CD4-positive, alpha-beta T cell treated with Interleukin-17A for 4 hours (primary cell): ENCODE measurements at regions not wholly inside any gene's neighbourhood (a gene's known extent, or its start where the extent isn't known, plus 50 kb on each side); places are given as distances from the start of the nearest gene placed in this dataset.

Experiments
- DNase-seq: peaks from one replicate; pipeline ENCODE4 v3.0.0-alpha.2; 2020; ENCODE audit warnings: mixed read lengths

DNA sequence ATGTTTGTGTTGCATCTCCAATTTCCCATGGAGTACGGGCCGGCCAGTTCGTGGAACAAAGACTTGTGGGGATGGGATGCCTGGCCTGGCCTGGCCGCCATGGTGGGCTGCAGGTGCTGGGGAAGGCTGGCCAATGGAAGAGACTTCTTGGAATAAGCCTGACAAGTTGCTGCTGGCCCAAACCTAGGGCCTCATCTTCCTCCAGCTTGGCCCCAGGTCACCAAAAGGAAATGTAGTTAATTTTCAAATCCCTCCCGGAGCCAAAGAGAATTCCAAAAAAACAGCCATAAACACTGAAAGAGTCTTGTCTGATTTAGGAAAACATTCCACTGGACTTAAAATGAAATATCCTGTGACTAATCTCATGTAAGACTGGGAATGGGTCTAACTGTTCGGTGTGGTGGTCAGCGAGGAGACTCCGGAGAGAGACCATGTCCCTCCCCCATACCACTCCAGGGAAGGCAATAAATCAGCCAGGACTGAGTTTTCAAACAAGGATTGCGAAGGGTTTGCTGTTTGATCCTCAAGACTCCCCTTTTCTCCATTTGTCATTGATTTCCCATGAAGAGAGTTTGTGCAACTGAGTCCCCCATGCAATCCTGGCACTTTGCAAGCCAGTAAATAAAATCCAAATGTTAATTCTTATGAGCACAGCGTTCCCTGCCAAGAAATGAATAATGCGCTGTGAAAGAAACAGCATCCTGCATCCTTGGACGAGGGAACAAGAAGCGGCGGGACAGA lies 128.7 kb upstream of the HABP2 start:
- DNase-seq = no peak

DNA sequence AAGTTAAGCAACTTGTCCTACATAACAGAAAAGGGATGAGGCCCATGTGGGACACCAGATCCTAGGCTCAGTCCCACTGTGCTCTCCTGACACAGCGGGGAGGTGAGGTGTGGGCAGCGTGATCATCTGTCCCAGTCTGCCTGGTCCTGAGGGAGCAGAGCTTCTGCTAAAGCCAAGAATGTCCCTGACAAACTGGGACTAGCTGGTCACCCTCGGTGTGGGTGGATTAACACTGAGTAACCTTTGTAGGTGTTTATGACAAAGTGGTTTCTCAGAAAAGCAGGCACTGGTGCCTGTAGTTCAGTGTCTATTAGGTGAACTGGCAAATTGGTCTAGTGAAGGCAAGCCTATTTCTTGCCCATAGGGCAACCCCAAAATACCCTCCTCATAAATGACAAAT lies 127.8 kb upstream of the HABP2 start:
- no peak for DNase-seq

DNA sequence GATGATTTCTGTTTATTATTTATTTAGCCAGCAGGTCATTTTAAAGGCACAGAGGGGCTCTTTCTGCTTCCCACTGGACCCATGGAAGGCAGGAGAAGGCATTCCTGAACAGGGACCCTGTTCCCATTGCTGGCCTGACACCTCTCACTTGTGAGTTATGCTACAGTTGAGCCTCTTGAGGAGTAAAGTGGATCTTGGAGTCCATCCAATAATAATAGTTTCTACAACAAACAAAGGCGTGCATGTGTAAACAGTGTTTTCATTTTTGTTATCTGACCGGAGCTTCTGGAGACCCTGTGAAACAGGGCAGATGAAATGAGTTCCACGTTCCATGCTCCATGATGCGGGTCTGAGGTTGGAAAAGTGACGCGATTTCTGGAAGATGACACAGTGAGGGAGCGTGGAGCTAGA lies 127.3 kb upstream of the HABP2 start:
- DNase-seq = no peak

DNA sequence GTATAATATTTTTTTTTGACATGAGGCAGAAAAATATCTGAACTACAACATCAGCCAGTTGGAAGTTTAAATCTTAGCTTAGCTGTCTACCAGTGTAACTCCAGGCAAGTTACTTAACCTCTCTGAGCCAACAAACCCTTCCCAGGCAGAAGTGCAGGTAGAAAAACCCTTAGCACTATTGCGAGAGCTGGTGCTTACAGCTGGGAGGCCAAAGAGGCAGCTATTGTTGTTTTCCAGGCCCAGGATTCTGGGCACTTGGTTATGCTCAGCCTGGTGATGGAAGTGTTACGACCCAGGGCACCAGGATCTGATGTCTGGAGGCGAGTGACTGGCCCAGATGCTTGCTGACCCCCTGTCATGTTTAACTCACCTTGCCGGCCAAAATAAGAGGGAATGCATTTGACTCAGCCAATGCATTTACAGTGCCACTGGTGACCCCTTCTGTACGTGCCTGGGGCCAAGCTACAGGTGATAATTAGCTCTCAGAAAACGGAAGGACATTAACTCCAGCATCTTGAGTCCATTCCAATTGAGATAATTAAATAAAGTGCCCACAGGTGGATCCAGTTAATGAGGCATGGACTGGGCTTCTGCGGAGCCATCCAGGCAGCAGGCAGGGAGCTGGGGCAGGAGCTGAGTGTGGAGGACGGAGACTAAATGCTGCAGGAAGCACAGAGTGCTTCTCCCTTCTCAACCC lies 126.5 kb upstream of the HABP2 start:
- no peak for DNase-seq

DNA sequence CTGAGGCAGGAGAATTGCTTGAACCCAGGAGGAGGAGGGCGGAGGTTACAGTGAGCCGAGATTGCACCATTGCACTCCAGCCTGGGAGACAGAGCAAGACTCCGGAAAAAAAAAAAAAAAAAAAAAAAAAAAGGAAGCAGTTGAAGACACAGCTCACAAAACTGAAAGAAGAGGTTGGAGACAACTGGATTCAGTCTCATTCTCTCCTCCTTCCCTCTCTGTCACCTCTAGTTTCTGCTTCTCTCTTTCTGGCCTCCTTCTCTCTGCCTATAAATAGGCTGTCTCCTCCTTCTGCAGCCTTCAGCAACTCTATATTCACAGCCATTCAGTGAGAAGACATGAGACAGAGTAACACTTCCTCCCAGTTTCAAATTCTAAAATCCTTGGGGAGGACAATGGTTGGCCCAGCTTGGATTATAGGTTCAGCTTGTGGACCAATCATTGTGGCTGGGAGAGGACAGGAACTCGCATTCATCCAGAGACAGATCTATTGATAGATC lies 125.6 kb upstream of the HABP2 start:
- no peak for DNase-seq

DNA sequence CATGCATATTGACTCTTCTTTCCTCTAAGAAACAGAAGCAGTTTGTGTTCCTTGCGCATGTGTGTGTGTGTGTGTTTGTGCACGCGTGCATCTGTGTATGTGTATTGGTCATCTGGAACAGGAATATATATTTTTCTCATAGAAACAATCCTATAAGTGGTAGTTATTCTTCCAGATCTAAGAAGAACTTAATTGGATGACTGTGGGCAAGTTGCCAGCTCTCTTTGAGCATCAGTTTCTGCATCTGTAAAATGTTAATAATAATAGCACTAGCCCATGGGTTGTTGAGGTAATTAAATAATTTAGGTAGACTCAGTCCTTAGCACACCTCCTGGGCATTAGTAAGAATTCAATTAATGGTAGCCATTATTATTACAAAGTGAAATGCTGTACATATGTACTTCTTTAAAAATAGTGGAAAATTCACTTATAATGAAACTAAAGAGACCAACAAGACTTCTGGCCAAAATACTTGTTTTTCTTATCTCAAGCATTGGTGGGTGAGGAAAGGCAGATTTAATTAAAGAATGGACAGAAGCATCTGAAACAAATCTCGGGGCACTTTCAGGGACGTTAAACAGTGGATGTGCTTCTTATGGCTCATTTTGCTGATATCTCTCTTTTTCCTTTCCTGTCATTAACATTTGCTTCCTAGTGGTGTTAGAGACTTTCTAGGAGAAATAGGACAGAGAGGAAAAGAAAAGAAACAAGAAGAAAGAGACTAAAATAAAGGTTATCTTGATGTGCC lies 124.9 kb upstream of the HABP2 start:
- no peak for DNase-seq

- no peak for DNase-seq
These were observed 122.0 kb upstream of the HABP2 start for GRCh38 chr10:113430634-113431397.

GRCh38 chr10:113431398-113432160 lies 121.3 kb upstream of the HABP2 start:
- no peak for DNase-seq

DNA sequence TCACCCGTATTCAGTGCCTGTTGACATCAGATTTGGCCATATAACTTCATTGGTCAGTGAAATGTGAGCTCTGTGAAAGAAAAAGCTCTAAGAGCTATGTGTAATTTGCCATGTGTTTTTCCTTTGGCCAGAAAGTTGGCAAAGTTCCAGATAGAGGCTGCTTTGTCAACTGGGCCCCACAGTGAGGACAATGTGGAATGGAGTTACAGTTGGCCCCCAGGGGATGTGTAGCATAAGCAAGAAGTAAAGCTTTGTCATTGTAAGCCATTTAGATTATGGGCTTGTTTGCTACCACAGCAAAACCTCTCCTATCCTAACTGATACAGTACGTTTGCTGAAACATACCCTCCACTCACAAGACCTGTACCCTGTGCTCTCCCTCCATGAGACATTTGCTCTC lies 119.1 kb upstream of the HABP2 start:
- no peak for DNase-seq

DNA sequence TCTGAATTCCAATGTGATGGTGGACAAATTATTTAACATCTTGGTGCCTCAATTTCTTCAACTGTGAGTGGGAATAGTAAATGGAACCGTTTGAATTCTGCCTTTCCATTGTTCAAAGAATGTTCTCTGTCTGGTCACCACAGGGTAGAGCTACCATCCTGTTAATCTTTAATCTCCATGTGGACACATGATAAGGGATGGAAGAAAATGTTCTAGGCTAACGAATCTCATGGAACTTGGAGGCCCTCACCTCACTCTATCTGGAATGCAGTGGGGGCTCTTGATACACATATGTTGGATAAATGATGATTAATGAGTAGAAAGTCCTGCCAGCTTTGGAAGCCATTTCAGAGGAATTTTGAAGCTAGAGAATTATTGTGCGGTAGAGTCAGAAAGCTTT lies 118.5 kb upstream of the HABP2 start:
- DNase-seq = no peak

DNA sequence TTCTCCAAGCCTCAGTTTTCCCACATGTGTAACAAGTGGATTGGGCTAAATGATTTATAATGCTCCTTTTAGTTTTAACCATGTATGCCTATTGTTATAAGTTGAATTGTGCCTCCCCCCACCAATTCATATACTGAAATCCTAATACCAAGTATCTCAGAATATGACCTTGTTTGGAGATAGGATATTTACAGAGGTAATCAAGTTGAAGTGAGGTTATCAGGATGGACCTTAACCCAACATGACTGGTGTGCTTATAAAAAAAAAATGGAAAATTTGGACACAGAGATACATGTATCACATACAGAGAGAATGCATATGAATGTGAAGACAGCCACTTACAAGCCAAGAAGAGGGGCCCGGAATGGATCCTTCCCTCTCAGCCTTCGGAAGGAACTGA lies 117.9 kb upstream of the HABP2 start:
- no peak for DNase-seq

DNA sequence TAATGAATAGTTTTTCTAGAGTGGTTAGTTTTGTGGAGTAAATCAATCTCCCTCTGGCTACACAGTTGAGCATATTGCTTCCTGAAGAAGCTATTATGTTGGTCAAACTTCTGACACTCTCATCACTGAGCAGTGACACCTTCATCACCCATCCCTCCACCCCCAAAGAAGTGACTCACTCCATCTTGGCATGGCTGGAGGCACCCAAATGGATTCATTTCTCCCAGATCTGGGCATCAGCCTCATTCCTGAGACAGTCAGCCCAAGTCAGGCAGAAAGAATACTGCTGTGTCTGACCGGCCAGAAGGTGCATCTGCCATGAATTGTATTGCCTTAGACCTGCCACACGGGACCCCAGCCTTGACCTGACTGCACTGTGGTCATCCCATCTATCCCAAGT lies 117.0 kb upstream of the HABP2 start:
- DNase-seq = no peak

DNA sequence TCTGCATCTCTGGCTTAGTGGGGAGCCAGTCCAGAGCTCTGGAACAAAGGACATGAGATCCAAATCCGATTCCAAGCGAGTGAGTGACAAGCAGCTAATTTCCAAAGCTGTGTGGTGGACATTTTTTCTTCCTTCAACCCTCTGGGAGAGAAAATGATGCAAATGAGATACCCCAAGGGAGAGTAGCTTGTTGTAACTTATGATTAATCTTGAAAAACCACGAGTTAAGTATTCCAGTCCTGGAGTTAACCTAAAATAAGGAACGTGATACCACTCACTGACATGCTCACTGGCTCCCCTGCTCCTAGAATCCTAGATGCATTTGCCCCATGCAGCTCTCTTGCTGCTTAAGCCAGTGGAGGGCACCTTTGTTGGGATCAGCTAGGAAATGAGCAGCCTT lies 116.0 kb upstream of the HABP2 start:
- DNase-seq = no peak

DNA sequence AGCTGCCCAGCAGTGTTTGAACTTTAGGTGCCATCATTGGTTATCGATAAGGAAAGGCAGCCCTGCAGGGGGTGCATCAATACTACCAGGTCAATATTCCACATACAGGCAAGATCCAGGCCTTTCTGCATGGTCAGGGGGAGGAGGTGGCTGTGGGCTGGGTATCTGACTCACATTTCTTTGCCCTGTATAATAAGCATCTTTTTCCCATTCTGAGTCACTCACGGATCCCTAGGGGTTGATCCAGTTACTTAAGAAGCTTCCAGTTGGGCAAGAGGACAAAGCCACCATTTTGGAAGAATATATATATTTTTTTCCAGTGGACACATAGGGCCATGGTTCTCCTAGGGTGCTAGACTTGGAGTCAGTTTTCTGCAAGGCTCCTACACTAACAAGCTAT lies 114.2 kb upstream of the HABP2 start:
- DNase-seq = no peak

- no peak for DNase-seq
These were observed 111.6 kb upstream of the HABP2 start for GRCh38 chr10:113441220-113441619.

GRCh38 chr10:113441686-113442270 lies 111.1 kb upstream of the HABP2 start:
- DNase-seq = no peak

GRCh38 chr10:113442336-113442735 lies 110.5 kb upstream of the HABP2 start:
- no peak for DNase-seq

DNA sequence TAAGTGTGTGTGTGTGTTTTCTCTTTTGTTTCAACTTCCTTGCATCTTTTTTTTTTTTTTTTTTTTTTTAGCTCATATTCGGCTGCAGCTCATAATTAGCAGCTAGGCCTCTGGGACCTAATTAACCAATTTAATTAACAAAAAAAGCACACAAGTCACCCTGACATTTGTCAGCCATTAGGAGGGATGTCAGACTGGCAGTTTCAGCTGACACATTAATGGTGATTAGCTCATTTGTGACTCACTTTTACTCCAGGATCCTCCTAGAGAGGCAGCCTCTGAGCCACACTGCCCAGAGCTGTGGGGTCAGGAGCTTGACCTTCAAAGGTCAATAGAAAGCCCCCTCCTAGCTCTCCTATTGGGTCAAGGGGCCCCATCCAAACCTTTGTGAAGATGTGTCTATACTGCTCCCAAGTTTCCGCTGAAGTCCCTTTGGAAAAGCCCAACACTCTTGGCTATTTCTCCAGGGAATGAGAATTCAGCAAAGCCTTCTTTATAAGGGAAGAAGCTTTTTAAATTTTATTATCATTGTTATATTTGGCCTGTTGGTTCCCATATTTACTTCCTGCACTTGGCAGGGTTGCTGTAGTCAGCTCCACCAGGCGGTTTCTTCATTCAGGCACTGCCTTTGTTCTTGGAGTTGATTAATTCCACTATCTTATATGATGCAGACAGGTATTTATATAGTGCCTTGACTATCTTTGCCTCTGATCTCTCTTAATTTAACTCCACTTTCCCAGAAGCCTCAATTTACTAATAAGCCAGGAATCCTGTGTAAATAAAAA lies 109.5 kb upstream of the HABP2 start:
- DNase-seq = no peak

DNA sequence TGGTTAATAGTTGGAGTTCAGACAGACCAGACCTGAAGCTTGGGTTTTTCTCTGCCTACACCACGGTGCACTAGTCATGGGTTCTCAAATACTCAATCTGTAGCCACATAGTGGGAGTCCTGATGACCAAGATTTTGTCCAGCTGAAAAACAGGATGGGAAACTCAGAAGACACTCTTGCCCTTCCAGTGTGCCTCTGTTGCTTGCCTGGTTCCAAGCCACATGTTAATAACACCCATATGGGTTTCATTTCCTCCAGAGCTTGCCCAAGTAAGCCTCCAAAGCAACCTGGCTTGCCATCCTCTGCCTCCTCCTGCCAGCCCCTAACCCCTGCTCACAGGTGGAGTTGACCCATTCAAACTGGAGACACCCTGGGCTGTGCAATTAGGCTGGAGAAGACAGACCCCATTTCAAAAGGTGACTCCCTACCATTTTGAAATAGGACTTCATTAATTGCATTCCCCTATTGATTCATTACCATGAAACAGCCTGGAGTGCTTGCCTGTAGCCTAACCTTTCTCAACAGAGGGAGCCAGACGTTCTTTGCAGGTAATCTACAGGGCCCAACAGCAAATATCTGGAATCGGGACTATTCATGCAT lies 108.0 kb upstream of the HABP2 start:
- DNase-seq = no peak

DNA sequence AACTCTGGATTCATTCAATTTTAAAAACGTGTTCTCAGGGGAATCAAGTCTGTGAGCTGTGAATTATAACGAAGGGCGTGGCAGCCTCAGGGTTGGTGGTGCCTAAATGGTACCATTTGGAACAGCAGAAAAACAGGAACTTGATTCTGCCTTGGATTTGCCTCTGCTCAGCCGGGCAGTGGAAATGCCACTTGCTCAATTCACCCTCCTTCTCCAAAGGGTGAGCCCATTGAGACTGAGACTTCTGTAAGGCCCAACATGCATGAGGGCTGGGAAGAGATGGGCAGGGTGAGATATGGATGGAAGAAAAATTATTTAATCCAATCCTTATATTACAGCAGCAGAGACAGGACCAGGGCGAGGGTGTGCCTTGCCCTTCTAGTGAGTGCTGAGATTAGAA lies 107.1 kb upstream of the HABP2 start:
- no peak for DNase-seq

DNA sequence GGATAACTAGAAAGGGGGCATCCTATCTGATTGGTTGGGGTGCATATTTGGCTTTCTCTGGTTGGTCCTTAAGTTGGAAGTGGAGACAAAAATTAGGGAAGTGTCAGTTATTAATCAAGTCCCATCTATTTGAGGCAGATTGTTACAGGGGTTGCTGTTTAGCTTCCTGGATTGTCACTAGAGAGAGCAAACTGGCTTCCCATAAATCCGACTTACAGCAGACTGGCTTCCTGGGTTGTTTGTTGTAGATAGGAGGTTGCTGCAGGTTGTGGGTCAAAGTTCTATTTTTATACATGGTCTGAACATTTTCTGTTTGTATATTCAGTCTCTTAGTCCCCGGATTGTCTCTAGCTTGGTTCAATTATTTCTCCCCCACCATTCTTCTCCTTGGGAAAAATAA lies 106.1 kb upstream of the HABP2 start:
- DNase-seq = no peak
